ENCODE measurements at regions not wholly inside any gene's neighbourhood (a gene's known extent, or its start where the extent isn't known, plus 50 kb on each side); places are given as distances from the start of the nearest gene placed in this dataset.

- TF ChIP-seq CTCF (IDR thresholded peaks at IDR 0.05) (no peak), POLR2A (IDR thresholded peaks at IDR 0.05) (no peak)
Observed at GRCh38 chrX:124467202-124467601, 120.8 kb downstream of the SH2D1A start.

Data from adrenal gland (tissue), 5 donors.